Peyer's patch (tissue), 4 donors: ENCODE measurements at regions not wholly inside any gene's neighbourhood (a gene's known extent, or its start where the extent isn't known, plus 50 kb on each side); places are given as distances from the start of the nearest gene placed in this dataset.

Source experiments
- CTCF ChIP-seq, 6 experiments: fragments of 450-650 bp in 4 of 6; fragments of 200-600 bp in 2 of 6; sonication (generic) in 1 of 6; IDR thresholded peaks; one replicate each; pipeline ENCODE4 v1.5.1; 2017 to 2019; ENCODE audit warnings: antibody characterized with exemption in 6 of 6, mild to moderate bottlenecking in 3 of 6, moderate library complexity in 1 of 6
- POLR2A ChIP-seq, 2 donors: fragments of 450-650 bp; IDR thresholded peaks; one replicate each; pipeline ENCODE4 v1.5.1; 2017; ENCODE audit warnings: antibody characterized with exemption in 2 of 2, mild to moderate bottlenecking in 2 of 2, moderate library complexity in 2 of 2

- TF ChIP-seq CTCF (IDR thresholded peaks at IDR 0.05) = no peak
- no peak for TF ChIP-seq POLR2A (IDR thresholded peaks at IDR 0.05)
Measured at GRCh38 chr4:95984081-95984480, 144.2 kb downstream of the PDHA2 start.
